Activated CD4-positive, alpha-beta T cell treated with anti-CD3 and anti-CD28 coated beads for 24 hours (primary cell): ENCODE measurements at regions not wholly inside any gene's neighbourhood (a gene's known extent, or its start where the extent isn't known, plus 50 kb on each side); places are given as distances from the start of the nearest gene placed in this dataset.
A peak's percentile ranks its signal among the peaks of the same experiment; 100 is the strongest.
"Not testable (repeated sequence)": the region's sequence is repeated elsewhere in the genome, so short reads cannot be mapped to it uniquely, and the experiment has no call there.

Experiments
- DNase-seq, 2 donors: peaks; one replicate each; pipeline ENCODE4 v3.0.0-alpha.2; 2020; ENCODE audit warnings: low read depth in 2 of 2

DNA sequence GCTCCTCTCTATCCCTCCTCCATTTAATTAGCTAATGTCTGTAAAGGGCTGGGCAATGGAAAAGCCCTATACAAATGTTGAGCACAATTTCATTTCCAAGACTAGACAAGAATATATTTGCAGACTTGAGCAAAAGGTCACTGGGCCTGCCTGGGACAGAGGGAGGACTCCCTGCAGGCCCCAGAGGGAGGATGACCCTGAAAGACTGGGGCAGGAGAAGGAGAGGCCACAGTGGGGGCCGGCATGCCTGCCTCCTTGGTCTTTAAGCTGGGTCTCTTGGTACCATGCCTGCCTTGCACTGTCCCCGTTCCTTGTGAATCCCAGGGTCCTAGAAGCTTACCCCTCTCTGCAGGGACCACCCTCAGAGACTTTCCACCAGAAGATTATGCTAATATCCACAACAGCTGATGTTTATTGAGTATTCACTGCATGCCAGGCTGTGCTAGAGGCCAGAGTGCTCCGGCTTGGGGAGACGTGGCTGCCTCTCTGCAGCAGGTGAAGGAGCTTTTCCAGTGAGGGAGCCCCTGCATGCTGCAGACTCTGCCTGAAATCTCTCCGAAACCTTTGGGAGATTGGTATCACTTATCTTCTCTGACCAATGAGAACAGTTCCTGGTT, 72.7 kb upstream of the HSPA9 start:
- DNase-seq, result no peak

DNA sequence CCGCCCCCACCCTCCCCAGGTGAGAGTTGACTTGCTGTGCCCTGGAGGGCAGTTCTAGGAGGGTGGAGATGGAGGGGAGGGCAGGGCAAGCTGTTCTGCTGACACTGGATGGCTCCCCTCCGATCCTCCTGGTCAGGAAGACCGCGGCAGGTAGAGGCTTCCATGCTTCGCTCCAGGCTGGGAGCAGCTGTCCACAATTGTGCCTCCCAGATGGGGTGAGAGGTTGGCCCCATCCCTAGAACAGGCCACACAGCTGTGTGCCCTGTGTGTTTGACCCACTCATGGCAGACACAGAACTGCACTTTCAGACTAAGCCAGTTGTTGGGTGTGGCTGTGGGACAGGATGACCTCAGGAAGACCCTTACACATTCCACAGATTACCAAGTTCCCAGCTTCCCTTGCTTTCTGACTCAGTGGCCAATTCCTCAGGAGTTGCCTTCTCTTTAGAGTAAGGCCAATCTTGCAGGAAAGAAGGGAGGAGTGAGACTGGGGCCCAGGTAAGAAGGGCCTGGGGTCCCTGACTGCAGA, 72.1 kb upstream of the HSPA9 start:
- no peak for DNase-seq

DNA sequence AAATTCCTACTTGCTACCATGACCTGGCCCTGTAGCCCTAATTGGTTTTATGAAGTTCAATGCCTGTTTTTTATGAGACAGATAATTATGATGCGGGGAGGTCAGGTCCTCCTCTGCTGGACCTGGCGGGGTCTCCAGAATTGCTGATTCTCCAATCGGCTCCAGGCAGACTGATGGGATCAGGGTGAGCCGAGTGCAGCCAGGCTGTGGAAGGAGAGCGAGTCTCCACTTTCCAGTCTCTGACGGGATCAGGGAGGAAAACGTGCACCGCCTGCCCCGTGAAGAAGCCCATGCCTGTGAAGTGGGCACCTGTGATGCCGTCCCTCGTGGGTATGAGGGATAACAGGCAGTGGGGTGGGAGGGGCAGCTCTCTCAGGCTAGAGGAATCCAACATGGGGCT, 71.5 kb upstream of the HSPA9 start:
- DNase-seq, result no peak

DNA sequence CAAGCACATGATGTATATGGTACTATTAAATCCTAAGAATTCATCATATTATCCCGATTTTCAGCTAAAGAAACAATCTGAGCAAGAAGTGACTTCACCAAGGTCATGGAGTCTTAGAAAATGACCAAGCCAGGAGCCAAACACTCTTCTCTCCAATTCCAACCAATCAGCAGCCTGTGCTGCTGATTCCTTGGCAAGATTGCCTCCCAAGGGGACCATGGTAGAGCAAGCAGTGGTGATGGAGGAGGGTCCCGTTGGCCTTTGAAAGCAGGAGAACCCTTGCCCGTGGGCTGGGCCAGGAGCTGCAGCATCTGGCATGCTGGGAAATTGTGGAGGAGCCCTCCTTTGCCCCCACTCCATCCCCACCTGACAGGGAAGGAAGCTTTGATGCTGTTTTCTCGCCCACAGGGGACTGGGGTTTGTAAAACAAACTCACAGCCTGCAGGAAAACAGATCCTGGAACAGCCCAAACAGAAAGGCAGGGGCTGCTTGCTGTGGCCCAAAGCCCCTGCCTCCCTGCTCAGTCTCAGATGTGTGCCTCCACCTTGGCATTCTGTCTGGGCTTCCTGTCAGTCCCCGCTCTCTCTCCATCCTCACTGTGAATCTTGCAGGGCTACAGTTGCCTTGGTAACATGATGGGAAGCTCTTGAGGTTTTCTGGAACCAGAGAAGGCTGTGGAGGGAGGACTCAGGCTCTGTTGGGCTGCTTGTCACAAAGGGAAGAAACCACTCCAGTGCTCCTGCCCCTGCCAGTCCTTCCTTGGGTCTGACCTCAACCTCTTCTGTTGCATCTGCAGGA, 70.8 kb upstream of the HSPA9 start:
- DNase-seq, result no peak

DNA sequence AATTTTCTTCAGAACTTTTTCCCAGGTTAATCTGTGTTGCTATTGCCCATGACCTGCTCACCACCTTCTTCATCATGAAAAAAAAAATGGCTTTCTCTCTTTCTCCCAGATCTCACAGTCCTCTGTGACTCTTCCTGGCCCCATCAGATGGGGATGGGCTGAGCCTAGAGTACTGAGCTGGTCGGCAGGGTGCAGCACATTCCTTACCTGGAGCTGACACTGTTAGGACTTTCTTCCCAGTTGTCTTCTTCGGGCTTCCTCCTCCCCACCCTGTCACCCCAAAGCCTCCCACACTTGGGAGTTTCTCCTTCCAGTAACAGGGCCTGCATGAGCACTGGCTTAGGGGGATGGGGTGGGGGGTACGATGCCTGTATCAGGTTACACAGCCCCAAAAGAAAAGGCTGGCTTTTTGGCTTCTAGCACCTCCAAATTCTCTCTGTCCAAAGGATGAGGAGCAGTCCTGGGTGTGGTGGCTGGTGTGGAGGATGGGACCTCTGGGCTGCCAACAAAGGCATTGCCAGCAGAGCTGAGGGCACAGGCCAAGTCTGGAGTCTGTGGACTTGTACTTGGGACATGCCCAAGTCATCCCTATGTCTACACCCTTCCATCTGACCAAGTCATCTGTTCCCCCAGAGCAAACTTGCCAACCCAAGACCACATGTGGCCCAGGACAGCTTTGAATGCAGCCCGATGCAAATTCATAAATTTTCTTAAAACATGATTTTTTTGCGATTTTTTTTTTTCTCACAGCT, 68.0 kb upstream of the HSPA9 start:
- no peak for DNase-seq

DNA sequence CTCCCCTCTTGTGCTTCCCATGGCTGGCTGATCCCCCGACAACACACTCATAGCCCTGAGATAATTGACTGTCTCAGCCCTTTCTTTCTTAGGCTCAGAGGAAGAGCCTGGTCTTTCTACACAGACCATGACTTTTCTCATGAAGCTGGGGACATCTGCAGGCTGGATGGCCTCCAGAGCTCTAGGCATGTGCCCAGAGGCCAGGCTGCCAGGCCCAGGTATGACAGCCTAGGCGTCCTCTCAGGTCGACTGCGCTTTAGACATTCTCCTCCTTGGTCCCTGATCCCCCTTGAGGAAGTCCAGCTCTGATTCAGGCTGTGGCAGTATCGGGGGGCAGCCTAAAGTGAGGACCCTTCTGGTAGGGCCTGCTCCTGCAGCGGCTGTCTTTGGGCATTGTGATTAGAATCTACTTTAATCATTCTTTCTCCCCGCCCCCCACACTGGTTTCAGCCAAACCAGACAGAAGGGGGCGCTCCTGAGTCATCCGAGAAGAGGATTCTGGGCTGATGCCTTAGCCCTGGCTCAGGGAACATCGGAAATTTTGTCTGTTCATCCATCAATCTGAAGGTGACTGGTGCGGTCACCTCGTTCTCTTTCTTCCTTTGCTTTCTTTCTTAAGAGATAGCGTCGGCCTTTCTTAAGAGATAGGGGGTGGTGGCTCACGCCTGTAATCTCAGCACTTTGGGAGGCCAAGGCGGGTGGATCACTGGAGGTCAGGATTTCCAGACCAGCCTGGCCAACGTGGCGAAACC, 66.5 kb upstream of the HSPA9 start:
- DNase-seq, result peak; percentile 79

DNA sequence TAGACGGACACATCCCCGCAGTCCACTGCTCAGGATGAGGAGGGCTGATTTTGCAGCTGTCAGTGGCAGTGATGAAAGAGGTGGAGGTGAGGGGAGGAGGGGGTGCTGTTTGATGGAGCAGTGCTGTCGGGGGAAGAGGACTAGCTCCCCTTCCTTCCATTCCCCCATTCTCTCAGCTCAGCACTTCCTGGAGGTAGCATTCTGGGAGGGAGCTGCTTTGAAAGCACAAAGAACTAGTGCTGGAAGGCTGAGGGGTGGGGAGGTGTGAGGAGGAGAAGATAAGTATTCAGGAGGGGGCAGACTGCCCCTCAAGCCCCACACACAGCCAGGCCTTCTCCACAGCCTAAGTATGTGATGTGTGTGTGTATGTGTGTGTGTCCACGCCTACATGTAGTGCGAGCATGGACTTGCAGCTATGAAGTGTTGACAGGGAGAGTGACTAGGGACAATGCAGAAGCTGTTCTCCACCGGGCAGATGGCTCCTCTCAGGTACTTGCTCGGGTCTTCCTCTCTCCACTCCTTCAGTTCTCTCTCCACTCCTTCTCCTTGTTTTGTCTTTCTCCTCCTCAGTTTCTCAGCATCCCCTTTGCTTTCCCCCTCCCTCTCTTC, 65.5 kb upstream of the HSPA9 start:
- DNase-seq, result no peak

DNA sequence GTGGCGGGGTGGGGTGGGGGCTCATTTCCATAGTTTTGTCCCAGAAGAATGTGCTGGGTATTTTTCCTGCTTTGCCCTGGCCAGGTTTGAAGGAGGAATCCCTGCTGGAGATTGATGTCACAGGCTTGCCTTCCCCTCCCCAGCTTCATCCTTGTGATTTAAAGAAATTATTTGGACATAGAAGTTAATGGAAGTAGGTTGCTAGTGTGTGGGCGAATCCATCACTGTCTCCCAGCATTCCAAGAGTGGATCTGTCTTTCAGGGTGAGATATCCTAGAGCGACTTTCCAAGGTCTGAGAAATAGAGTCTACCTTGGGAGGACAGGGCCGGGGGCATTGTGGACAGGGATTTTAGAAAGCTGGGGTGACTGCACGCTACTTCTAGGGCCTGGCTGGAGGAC, 64.9 kb upstream of the HSPA9 start:
- DNase-seq, result no peak

DNA sequence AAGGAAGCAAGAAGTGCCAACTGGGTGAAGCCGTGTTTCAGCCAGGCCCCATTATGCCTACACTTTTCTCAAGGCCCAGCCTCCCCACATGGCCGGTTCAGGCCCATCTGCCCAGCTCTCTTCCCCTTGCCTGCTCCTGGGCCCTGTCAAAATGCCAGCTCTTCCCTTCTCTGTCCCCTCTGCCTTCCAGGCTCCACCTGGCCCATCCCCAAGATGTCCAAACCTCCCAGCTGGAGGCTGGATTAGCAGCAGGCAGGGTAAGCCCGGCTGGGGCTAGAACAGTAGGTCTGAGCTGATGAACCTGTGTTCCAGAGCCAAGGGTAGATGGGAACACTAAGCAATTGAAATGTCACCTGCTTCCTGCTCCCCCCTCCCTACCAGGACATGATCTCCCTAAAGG, 64.1 kb upstream of the HSPA9 start:
- no peak for DNase-seq

DNA sequence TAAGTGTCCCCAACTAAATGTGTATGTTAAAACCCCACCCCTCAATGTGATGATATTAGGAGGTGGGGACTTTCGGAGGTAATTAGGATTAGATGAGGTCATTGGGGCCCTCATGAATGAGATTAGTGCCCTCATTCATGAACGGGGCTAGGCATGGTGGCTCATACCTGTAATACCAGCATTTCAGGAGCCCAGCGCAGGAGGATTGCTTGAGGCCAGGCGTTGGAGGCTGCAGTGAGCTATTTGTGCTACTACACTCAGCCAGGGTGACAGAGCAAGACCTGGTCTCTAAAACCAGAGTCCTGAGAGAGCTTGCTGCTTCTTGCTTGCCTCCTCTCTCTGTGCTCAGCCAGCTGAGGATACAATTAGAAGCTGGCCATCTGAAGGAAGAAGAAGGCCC, 62.1 kb upstream of the HSPA9 start:
- no peak for DNase-seq

DNA sequence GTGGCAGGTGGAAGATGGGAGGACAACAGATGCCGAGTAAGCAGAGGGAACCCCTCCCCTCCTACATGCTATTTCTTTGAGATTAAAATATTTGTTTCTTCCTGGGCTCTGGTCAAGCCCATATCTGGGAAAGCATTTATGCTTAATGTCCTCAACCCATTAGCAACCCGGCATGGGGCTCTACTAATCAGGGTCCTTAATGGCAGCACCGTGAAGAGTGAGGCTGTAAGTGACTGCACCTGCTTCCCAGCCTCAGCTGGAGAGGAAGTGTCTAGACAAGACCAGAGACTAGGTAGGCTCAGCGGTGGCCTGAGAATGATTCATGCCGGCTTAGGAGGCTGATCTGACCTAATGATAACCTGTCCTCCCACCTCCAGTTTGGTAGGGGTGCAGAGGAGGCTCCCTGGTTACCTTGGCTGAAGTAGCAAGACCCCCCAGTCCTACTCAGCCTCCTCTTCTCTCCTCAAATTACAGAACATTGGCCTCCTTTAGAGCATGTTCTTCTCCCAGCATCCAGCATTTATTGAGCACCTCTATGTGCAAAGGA, 61.3 kb upstream of the HSPA9 start:
- no peak for DNase-seq

DNA sequence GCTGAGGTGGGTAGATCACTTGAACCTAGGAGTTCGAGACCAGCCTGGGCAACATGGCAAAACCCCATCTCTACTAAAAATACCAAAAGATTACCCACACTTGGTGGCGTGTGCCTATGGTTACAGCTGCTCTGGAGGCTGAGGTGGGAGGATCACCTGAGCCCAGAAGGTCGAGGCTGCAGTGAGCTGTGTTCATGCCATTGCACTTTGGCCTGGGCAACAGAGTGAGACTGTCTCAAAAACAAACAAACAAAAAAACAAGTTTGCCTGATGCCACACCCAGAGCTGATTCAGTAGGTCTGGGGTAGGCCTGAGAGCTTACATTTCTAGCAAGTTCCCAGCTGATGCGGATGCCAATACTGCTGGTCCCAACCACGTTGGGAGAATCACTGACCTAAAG, 60.5 kb upstream of the HSPA9 start:
- no peak for DNase-seq

DNA sequence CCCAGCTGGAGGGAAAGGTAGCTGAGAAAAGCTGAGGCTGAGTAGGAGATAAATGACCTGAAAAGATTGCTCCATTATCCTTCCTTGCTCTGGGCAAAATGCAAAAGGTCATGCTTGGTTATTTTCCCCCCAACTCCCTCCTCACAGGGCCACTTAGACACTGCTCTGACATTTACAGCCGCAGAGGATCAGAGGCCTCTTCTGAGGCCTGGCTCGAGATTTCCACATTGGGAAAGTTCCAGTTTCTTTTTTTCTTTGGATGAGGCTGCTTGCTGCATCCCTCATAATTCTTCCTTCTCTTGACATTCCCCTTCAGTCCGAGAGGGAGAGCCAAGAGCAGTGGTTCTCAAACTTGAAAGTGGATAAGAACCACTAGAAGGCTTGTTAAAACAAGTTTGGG, 60.1 kb upstream of the HSPA9 start:
- DNase-seq, result no peak

DNA sequence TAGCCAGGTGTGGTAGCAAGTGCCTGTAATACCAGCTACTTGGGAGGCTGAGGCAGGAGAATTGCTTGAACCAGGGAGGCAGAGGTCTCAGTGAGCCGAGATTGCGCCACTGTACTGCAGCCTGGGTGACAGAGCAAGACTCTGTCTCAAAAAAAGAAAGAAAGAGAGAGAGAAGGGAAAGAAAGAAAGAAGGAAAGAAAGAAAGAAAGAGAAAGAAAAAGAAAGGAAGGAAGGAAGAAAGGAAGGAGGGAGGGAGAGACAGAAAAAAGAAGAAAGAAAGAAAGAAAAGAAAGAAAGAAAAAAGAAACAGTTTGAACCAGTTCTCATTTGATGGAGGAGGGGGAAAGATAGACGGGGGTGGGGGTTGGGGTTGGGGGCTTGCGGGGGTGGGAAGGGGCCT, 59.6 kb upstream of the HSPA9 start:
- DNase-seq, result not testable (repeated sequence)

DNA sequence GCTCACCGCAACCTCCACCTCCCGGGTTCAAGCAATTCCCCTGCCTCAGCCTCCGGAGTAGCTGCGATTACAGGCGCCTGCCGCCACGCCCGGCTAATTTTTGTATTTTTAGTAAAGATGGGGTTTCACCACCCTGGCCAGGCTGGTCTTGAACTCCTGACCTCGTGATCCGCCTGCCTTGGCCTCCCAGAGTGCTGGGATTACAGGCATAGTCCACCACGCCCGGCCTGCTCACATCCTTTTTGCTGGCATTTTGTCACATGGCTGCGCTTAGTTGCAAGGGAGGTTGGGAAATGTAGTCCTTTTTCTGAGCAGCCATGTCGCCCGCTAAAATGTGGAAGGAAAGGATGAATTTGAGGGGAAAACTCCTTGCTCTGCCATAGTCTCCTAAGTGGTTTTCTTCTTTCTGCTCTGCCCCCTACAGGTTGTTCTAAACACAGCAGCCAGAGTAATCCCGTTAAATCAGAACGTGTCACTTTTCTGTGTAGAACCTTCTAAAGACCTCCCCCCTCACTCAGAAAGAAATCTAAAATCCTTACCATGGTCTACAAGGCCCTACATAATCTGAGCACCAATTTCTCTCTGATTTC, 57.8 kb upstream of the HSPA9 start:
- DNase-seq, result no peak

DNA sequence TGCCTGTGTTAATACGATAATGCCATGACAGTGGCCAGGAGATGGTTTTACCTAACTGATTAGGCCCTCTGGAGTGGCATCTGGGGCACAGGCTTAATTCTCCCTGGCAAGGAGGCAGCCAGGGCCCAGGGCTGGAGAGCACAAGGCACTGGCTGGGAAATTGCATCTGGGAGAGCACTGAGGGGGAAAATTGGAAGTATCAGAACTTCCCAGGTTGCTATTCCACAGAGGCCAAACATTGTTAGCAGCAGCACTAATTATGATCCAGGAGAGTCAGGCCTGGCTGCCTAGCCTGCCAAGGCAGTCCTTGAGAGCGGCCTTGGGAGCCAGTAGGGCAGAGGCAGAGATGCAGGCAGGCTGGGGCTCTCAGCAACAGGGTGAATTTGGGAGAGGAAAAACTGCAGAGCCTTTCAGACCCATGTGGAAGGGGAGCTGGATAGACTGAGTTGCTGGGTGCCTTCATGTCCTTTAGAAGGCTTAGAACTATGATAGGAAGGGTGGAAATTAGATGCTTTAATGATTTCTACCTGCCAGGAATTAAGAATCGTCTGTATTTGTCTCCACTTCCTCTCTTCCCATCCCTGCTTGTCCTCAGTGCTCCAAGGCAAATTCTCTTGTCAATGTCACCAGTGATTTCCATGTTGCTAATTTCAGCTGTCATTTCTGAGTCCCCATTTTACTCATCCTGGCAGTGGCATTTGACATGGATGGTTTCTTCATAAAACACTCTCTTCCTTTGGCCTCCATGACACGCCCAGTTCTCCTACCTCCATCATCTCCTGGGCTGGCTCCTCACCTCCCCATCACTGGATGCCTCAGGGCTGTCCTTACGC, 56.1 kb upstream of the HSPA9 start:
- no peak for DNase-seq

DNA sequence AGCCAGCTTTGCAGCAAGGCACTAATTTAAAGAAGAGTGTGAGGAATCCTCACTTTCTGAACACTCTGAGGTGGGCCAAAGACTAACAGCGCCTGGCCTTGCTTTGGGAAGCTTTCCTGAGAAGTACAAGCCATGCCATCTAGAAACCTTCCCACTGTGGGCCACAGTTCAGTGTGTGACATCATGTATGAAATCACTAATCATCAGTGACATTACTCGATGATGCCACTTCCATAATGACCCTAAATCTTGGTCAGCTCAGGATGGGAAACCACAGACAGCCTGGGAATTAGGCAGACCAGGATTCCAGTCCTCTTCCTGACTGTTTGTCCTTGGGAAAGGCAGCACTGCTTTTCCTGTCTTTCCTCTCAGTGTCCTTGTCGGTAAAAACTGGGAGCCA, 54.2 kb upstream of the HSPA9 start:
- DNase-seq, result no peak

DNA sequence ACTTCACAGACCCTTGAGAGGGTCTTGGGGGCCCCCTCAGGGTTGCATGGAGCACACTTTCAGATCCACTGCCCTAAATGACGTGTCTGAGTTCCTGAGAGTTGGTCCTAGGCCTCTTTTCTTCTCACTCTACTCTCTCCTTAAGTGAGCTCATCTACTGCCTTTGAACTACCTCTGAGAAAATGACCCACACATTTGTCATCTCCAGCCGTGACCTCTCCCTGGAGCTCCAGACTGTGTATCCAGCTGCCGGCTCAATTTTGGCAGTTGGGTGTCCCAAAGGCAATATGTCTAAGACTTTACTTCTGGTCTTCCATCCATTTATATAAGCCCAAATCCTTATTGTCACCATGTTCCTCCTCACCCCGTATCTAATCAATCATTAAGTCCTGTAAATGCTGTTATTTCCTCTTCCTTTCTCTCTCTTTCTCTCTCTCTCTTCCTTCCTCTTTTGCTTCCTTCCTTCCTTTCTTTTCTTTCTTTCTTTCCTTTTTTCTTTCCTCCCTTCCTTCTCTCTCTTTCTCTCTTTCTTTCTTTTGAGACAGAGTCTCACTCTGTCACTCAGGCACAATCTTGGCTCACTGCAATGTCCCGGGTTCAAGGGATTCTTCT, 51.2 kb upstream of the HSPA9 start:
- DNase-seq, result no peak

DNA sequence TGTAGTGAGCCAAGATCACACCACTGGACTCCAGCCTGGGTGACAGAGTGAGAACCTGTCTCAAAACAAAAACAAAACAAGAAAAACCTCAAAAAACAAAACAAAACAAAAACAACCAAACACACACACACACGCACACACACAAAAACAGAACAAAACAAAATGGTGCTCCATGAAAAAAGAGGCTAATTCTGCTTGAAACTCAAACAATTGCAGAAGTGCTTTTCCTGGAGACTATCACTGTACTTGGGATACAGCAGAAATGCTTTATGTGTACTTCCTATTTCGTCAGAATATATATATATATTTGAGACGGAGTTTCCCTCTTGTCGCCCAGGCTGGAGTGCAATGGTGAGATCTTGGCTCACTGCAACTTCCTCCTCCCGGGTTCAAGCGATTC, 49.9 kb upstream of the HSPA9 start:
- DNase-seq, result no peak
